ENCODE measurements at regions not wholly inside any gene's neighbourhood (a gene's known extent, or its start where the extent isn't known, plus 50 kb on each side); places are given as distances from the start of the nearest gene placed in this dataset.

- peak; percentile 65 for DNase-seq (ENCODE audit: low spot score)
- FAIRE-seq, result peak; percentile 5
These were observed 391.3 kb upstream of the CDH5 start for GRCh38 chr16:65975049-65975708.

- DNase-seq (ENCODE audit: low spot score), result no peak
- no peak for FAIRE-seq
These were observed 399.1 kb upstream of the CDH5 start for GRCh38 chr16:65967376-65967775.

- FAIRE-seq, result no peak
- DNase-seq (ENCODE audit: low spot score), result peak; percentile 7
These were observed 400.9 kb upstream of the CDH5 start for GRCh38 chr16:65965628-65966027.

- FAIRE-seq (no peak), DNase-seq (ENCODE audit: low spot score) (no peak)
These were observed 401.7 kb upstream of the CDH5 start for GRCh38 chr16:65964752-65965151.

- DNase-seq (ENCODE audit: low spot score) (no peak), FAIRE-seq (no peak)
These were observed 404.9 kb upstream of the CDH5 start for GRCh38 chr16:65961476-65962143.

- FAIRE-seq (no peak), DNase-seq (ENCODE audit: low spot score) (no peak)
These were observed 406.5 kb upstream of the CDH5 start for GRCh38 chr16:65959983-65960382.

GRCh38 chr16:65958086-65958485 is 408.4 kb upstream of the CDH5 start:
- FAIRE-seq, result no peak

GRCh38 chr16:65956100-65956499 is 410.4 kb upstream of the CDH5 start:
- DNase-seq (ENCODE audit: low spot score) (no peak), FAIRE-seq (no peak)

More at GRCh38 chr16:65958086-65958485, 408.4 kb upstream of the CDH5 start:
- DNase-seq (ENCODE audit: low spot score), result no peak

GRCh38 chr16:65954446-65954845 is 412.0 kb upstream of the CDH5 start:
- FAIRE-seq (no peak), DNase-seq (ENCODE audit: low spot score) (no peak)

GRCh38 chr16:65950211-65950610 is 416.3 kb upstream of the CDH5 start:
- DNase-seq (ENCODE audit: low spot score) (no peak), FAIRE-seq (no peak)

GRCh38 chr16:65948361-65948760 is 418.1 kb upstream of the CDH5 start:
- DNase-seq (ENCODE audit: low spot score), result no peak
- FAIRE-seq, result no peak

- DNase-seq (ENCODE audit: low spot score) (no peak), FAIRE-seq (no peak)
These were observed 418.5 kb upstream of the CDH5 start for GRCh38 chr16:65947951-65948350.

GRCh38 chr16:65945493-65945892 is 421.0 kb upstream of the CDH5 start:
- no peak for DNase-seq (ENCODE audit: low spot score)
- FAIRE-seq, result no peak

- DNase-seq (ENCODE audit: low spot score) (no peak), FAIRE-seq (no peak)
These were observed 422.1 kb upstream of the CDH5 start for GRCh38 chr16:65944361-65944760.

- DNase-seq (ENCODE audit: low spot score) (no peak), FAIRE-seq (no peak)
These were observed 425.8 kb upstream of the CDH5 start for GRCh38 chr16:65940711-65941110.

GRCh38 chr16:65938083-65938482 is 428.4 kb upstream of the CDH5 start:
- FAIRE-seq (no peak), DNase-seq (ENCODE audit: low spot score) (no peak)

GRCh38 chr16:65937455-65937854 is 429.0 kb upstream of the CDH5 start:
- DNase-seq (ENCODE audit: low spot score) (no peak), FAIRE-seq (no peak)

- FAIRE-seq (no peak), DNase-seq (ENCODE audit: low spot score) (no peak)
These were observed 430.4 kb upstream of the CDH5 start for GRCh38 chr16:65936096-65936495.

GRCh38 chr16:65934443-65934842 is 432.0 kb upstream of the CDH5 start:
- FAIRE-seq (no peak), DNase-seq (ENCODE audit: low spot score) (no peak)

GRCh38 chr16:65933703-65934102 is 432.8 kb upstream of the CDH5 start:
- DNase-seq (ENCODE audit: low spot score) (no peak), FAIRE-seq (no peak)

- DNase-seq (ENCODE audit: low spot score) (no peak), FAIRE-seq (no peak)
These were observed 434.0 kb upstream of the CDH5 start for GRCh38 chr16:65932350-65933072.

GRCh38 chr16:65922923-65923322 is 443.6 kb upstream of the CDH5 start:
- FAIRE-seq (no peak), DNase-seq (ENCODE audit: low spot score) (no peak)

- no peak for FAIRE-seq
These were observed 446.5 kb upstream of the CDH5 start for GRCh38 chr16:65919986-65920376.

More at GRCh38 chr16:65919986-65920376, 446.5 kb upstream of the CDH5 start:
- no peak for DNase-seq (ENCODE audit: low spot score)
